ENCODE measurements at regions not wholly inside any gene's neighbourhood (a gene's known extent, or its start where the extent isn't known, plus 50 kb on each side); places are given as distances from the start of the nearest gene placed in this dataset.

- Histone ChIP-seq H3K27ac (ENCODE audit: insufficient read depth, low read length, poor library complexity, severe bottlenecking) (no peak overlapping the region), H3K4me3 (ENCODE audit: low read depth, low read length) (no peak overlapping the region), H3K4me1 (ENCODE audit: control insufficient read depth, insufficient read depth, low read length, poor library complexity, severe bottlenecking) (no peaks in the 10 kb centered on the region), H3K27me3 (ENCODE audit: control insufficient read depth, insufficient read depth, low read length) (no peaks in the 10 kb centered on the region), H3K36me3 (ENCODE audit: control insufficient read depth, insufficient read depth, low read length) (no peaks in the 10 kb centered on the region), H3K9me3 (ENCODE audit: control insufficient read depth in 2 of 2, low read length in 2 of 2) (no peaks in the 10 kb centered on the region)
- H3K27me3 Mint-ChIP-seq = no peaks in the 10 kb centered on the region
- ATAC-seq (ENCODE audit: low read depth in 2 of 2) = no peak
- no peak for DNase-seq
- H3K9me3 Mint-ChIP-seq = peaks cover 1 to 13% (median 4%) of the 10 kb centered on the region in 7 donors
- H3K4me1 Mint-ChIP-seq = no peaks in the 10 kb centered on the region
- H3K36me3 Mint-ChIP-seq = no peaks in the 10 kb centered on the region
- H3K27ac Mint-ChIP-seq = no peak overlapping the region
- no peak overlapping the region for H3K4me3 Mint-ChIP-seq
Measured at GRCh38 chr5:86143837-86144236, 473.9 kb upstream of the COX7C start.

GRCh38 chr5:86152988-86153560 is 464.7 kb upstream of the COX7C start:
- no peaks in the 10 kb centered on the region for H3K4me1 Mint-ChIP-seq
- Histone ChIP-seq H3K4me1 (ENCODE audit: control insufficient read depth, insufficient read depth, low read length, poor library complexity, severe bottlenecking) (no peaks in the 10 kb centered on the region), H3K9me3 (ENCODE audit: control insufficient read depth in 2 of 2, low read length in 2 of 2) (no peaks in the 10 kb centered on the region), H3K27ac (ENCODE audit: insufficient read depth, low read length, poor library complexity, severe bottlenecking) (no peak overlapping the region), H3K36me3 (ENCODE audit: control insufficient read depth, insufficient read depth, low read length) (no peaks in the 10 kb centered on the region), H3K4me3 (ENCODE audit: low read depth, low read length) (no peak overlapping the region), H3K27me3 (ENCODE audit: control insufficient read depth, insufficient read depth, low read length) (no peaks in the 10 kb centered on the region)
- no peak overlapping the region for H3K27ac Mint-ChIP-seq
- no peak for DNase-seq
- no peak for ATAC-seq (ENCODE audit: low read depth in 2 of 2)
- H3K4me3 Mint-ChIP-seq = no peak overlapping the region
- H3K36me3 Mint-ChIP-seq = no peaks in the 10 kb centered on the region
- H3K27me3 Mint-ChIP-seq = no peaks in the 10 kb centered on the region
- H3K9me3 Mint-ChIP-seq = peaks cover 0 to 10% (median 0%) of the 10 kb centered on the region in 7 donors

- no peaks in the 10 kb centered on the region for H3K36me3 Mint-ChIP-seq
- ATAC-seq (ENCODE audit: low read depth in 2 of 2) = no peak
- H3K4me3 Mint-ChIP-seq = no peak overlapping the region
Measured at GRCh38 chr5:86155796-86156195, 461.9 kb upstream of the COX7C start.

GRCh38 chr5:86170194-86170593 is 447.5 kb upstream of the COX7C start:
- H3K27ac Mint-ChIP-seq = no peak overlapping the region
- no peaks in the 10 kb centered on the region for H3K27me3 Mint-ChIP-seq

More at GRCh38 chr5:86155796-86156195, 461.9 kb upstream of the COX7C start:
- no peaks in the 10 kb centered on the region for H3K4me1 Mint-ChIP-seq
- Histone ChIP-seq H3K4me1 (ENCODE audit: control insufficient read depth, insufficient read depth, low read length, poor library complexity, severe bottlenecking) (no peaks in the 10 kb centered on the region), H3K27ac (ENCODE audit: insufficient read depth, low read length, poor library complexity, severe bottlenecking) (no peak overlapping the region), H3K4me3 (ENCODE audit: low read depth, low read length) (no peak overlapping the region), H3K36me3 (ENCODE audit: control insufficient read depth, insufficient read depth, low read length) (no peaks in the 10 kb centered on the region), H3K27me3 (ENCODE audit: control insufficient read depth, insufficient read depth, low read length) (no peaks in the 10 kb centered on the region), H3K9me3 (ENCODE audit: control insufficient read depth in 2 of 2, low read length in 2 of 2) (no peaks in the 10 kb centered on the region)
- DNase-seq = no peak
- no peak overlapping the region for H3K27ac Mint-ChIP-seq
- H3K9me3 Mint-ChIP-seq = peaks cover 0 to 5% (median 0%) of the 10 kb centered on the region in 7 donors
- H3K27me3 Mint-ChIP-seq = no peaks in the 10 kb centered on the region

GRCh38 chr5:86175224-86175623 is 442.5 kb upstream of the COX7C start:
- Mint-ChIP-seq H3K9me3 (peaks cover 0 to 4% (median 2%) of the 10 kb centered on the region in 7 donors), H3K36me3 (no peaks in the 10 kb centered on the region), H3K27me3 (no peaks in the 10 kb centered on the region), H3K4me3 (no peak overlapping the region), H3K4me1 (no peaks in the 10 kb centered on the region), H3K27ac (no peak overlapping the region)
- DNase-seq (no peak), ATAC-seq (ENCODE audit: low read depth in 2 of 2) (no peak)
- H3K9me3 ChIP-seq (ENCODE audit: control insufficient read depth in 2 of 2, low read length in 2 of 2) = no peaks in the 10 kb centered on the region
- H3K4me3 ChIP-seq (ENCODE audit: low read depth, low read length) = no peak overlapping the region
- H3K4me1 ChIP-seq (ENCODE audit: control insufficient read depth, insufficient read depth, low read length, poor library complexity, severe bottlenecking) = no peaks in the 10 kb centered on the region
- H3K36me3 ChIP-seq (ENCODE audit: control insufficient read depth, insufficient read depth, low read length) = no peaks in the 10 kb centered on the region
- no peaks in the 10 kb centered on the region for H3K27me3 ChIP-seq (ENCODE audit: control insufficient read depth, insufficient read depth, low read length)
- H3K27ac ChIP-seq (ENCODE audit: insufficient read depth, low read length, poor library complexity, severe bottlenecking) = no peak overlapping the region

More at GRCh38 chr5:86170194-86170593, 447.5 kb upstream of the COX7C start:
- H3K27ac ChIP-seq (ENCODE audit: insufficient read depth, low read length, poor library complexity, severe bottlenecking) = no peak overlapping the region
- H3K36me3 ChIP-seq (ENCODE audit: control insufficient read depth, insufficient read depth, low read length) = no peaks in the 10 kb centered on the region
- H3K9me3 Mint-ChIP-seq = peaks cover 0 to 4% (median 3%) of the 10 kb centered on the region in 7 donors
- DNase-seq (no peak), ATAC-seq (ENCODE audit: low read depth in 2 of 2) (no peak)
- no peak overlapping the region for H3K4me3 ChIP-seq (ENCODE audit: low read depth, low read length)
- no peaks in the 10 kb centered on the region for H3K36me3 Mint-ChIP-seq
- no peaks in the 10 kb centered on the region for H3K27me3 ChIP-seq (ENCODE audit: control insufficient read depth, insufficient read depth, low read length)
- H3K4me3 Mint-ChIP-seq = no peak overlapping the region
- no peaks in the 10 kb centered on the region for H3K4me1 ChIP-seq (ENCODE audit: control insufficient read depth, insufficient read depth, low read length, poor library complexity, severe bottlenecking)
- H3K4me1 Mint-ChIP-seq = no peaks in the 10 kb centered on the region
- no peaks in the 10 kb centered on the region for H3K9me3 ChIP-seq (ENCODE audit: control insufficient read depth in 2 of 2, low read length in 2 of 2)

GRCh38 chr5:86199287-86199686 is 418.5 kb upstream of the COX7C start:
- no peaks in the 10 kb centered on the region for H3K4me1 Mint-ChIP-seq
- no peak overlapping the region for H3K4me3 Mint-ChIP-seq
- no peak overlapping the region for H3K4me3 ChIP-seq (ENCODE audit: low read depth, low read length)
- ATAC-seq (ENCODE audit: low read depth in 2 of 2) (no peak), DNase-seq (no peak)
- H3K36me3 Mint-ChIP-seq = no peaks in the 10 kb centered on the region
- H3K9me3 Mint-ChIP-seq = peaks cover 0 to 2% (median 0%) of the 10 kb centered on the region in 7 donors
- no peaks in the 10 kb centered on the region for H3K27me3 Mint-ChIP-seq
- H3K9me3 ChIP-seq (ENCODE audit: control insufficient read depth in 2 of 2, low read length in 2 of 2) = no peaks in the 10 kb centered on the region
- no peak overlapping the region for H3K27ac Mint-ChIP-seq
- no peaks in the 10 kb centered on the region for H3K27me3 ChIP-seq (ENCODE audit: control insufficient read depth, insufficient read depth, low read length)
- H3K36me3 ChIP-seq (ENCODE audit: control insufficient read depth, insufficient read depth, low read length) = no peaks in the 10 kb centered on the region
- no peak overlapping the region for H3K27ac ChIP-seq (ENCODE audit: insufficient read depth, low read length, poor library complexity, severe bottlenecking)
- no peaks in the 10 kb centered on the region for H3K4me1 ChIP-seq (ENCODE audit: control insufficient read depth, insufficient read depth, low read length, poor library complexity, severe bottlenecking)

- H3K27ac Mint-ChIP-seq = no peak overlapping the region
- no peak overlapping the region for H3K27ac ChIP-seq (ENCODE audit: insufficient read depth, low read length, poor library complexity, severe bottlenecking)
- H3K9me3 Mint-ChIP-seq = peaks cover 0 to 11% (median 0%) of the 10 kb centered on the region in 7 donors
- ATAC-seq (ENCODE audit: low read depth in 2 of 2) (no peak), DNase-seq (no peak)
- no peaks in the 10 kb centered on the region for H3K36me3 ChIP-seq (ENCODE audit: control insufficient read depth, insufficient read depth, low read length)
- H3K4me3 Mint-ChIP-seq = no peak overlapping the region
- H3K27me3 Mint-ChIP-seq = no peaks in the 10 kb centered on the region
- H3K36me3 Mint-ChIP-seq = no peaks in the 10 kb centered on the region
- H3K4me3 ChIP-seq (ENCODE audit: low read depth, low read length) = no peak overlapping the region
- no peaks in the 10 kb centered on the region for H3K4me1 Mint-ChIP-seq
- no peaks in the 10 kb centered on the region for H3K4me1 ChIP-seq (ENCODE audit: control insufficient read depth, insufficient read depth, low read length, poor library complexity, severe bottlenecking)
- no peaks in the 10 kb centered on the region for H3K9me3 ChIP-seq (ENCODE audit: control insufficient read depth in 2 of 2, low read length in 2 of 2)
- no peaks in the 10 kb centered on the region for H3K27me3 ChIP-seq (ENCODE audit: control insufficient read depth, insufficient read depth, low read length)
Measured at GRCh38 chr5:86228147-86228546, 389.6 kb upstream of the COX7C start.

- peaks cover 0 to 2% (median 0%) of the 10 kb centered on the region in 7 donors for H3K9me3 Mint-ChIP-seq
- H3K27ac ChIP-seq (ENCODE audit: insufficient read depth, low read length, poor library complexity, severe bottlenecking) = no peak overlapping the region
- no peak overlapping the region for H3K4me3 Mint-ChIP-seq
- H3K36me3 Mint-ChIP-seq = no peaks in the 10 kb centered on the region
- H3K27ac Mint-ChIP-seq = no peak overlapping the region
- H3K9me3 ChIP-seq (ENCODE audit: control insufficient read depth in 2 of 2, low read length in 2 of 2) = no peaks in the 10 kb centered on the region
- H3K4me1 ChIP-seq (ENCODE audit: control insufficient read depth, insufficient read depth, low read length, poor library complexity, severe bottlenecking) = no peaks in the 10 kb centered on the region
- DNase-seq (no peak), ATAC-seq (ENCODE audit: low read depth in 2 of 2) (no peak)
- no peaks in the 10 kb centered on the region for H3K27me3 ChIP-seq (ENCODE audit: control insufficient read depth, insufficient read depth, low read length)
- no peak overlapping the region for H3K4me3 ChIP-seq (ENCODE audit: low read depth, low read length)
- H3K4me1 Mint-ChIP-seq = no peaks in the 10 kb centered on the region
- H3K36me3 ChIP-seq (ENCODE audit: control insufficient read depth, insufficient read depth, low read length) = no peaks in the 10 kb centered on the region
- no peaks in the 10 kb centered on the region for H3K27me3 Mint-ChIP-seq
Measured at GRCh38 chr5:86232246-86232645, 385.5 kb upstream of the COX7C start.
